B cell (primary cell): ENCODE measurements at regions not wholly inside any gene's neighbourhood (a gene's known extent, or its start where the extent isn't known, plus 50 kb on each side); places are given as distances from the start of the nearest gene placed in this dataset.

Source experiments
- EZH2 ChIP-seq: IDR thresholded peaks from 2 replicates; pipeline ENCODE4 v1.6.1; 2012; ENCODE audit warnings: borderline replicate concordance, low read depth, mild to moderate bottlenecking, moderate library complexity, low read length; ENCODE audit not compliant: insufficient read depth, poor library complexity, severe bottlenecking
- TF ChIP-seq, protein P1 (sequence below): fragments of 200-600 bp; IDR thresholded peaks from one replicate; pipeline ENCODE4 v1.8.0; 2022; ENCODE audit warnings: antibody characterized with exemption, mild to moderate bottlenecking

DNA sequence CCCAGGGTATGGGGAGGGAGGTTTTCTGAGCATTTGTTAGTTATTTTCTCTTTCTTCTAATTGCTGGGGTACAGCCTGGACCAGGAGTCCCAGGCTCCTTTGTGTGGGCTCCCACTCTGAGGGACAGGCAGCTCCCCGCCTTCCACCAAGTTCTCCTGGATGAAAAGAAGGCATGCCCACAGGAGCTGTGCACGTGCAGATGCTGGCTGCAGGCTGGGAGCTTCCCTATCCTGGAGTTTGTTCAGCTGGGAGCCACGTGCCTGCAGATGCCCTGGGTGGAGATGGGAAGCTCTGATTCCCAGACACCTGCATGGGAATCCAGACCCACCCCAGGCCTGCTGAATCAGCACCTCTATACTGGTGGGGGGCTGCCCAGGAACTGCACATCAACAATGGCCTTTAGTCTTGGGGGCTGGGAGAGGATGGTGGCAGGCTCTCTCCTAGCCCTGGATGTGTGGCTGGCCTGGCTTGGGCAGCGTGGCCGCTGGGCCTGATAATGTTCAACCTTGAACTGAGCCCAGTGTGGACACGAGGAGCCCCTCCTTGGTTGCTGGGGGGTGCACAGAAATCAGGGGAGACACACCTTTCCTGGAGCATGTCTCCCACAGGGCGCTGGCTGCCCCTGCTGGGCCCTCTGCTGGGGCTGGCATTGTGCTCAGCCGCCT is 233.6 kb upstream of the HS6ST1 start:
- TF ChIP-seq, protein P1, sequence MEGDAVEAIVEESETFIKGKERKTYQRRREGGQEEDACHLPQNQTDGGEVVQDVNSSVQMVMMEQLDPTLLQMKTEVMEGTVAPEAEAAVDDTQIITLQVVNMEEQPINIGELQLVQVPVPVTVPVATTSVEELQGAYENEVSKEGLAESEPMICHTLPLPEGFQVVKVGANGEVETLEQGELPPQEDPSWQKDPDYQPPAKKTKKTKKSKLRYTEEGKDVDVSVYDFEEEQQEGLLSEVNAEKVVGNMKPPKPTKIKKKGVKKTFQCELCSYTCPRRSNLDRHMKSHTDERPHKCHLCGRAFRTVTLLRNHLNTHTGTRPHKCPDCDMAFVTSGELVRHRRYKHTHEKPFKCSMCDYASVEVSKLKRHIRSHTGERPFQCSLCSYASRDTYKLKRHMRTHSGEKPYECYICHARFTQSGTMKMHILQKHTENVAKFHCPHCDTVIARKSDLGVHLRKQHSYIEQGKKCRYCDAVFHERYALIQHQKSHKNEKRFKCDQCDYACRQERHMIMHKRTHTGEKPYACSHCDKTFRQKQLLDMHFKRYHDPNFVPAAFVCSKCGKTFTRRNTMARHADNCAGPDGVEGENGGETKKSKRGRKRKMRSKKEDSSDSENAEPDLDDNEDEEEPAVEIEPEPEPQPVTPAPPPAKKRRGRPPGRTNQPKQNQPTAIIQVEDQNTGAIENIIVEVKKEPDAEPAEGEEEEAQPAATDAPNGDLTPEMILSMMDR = no peak
- TF ChIP-seq EZH2 = no peak
